OCI-LY3 (cell line): ENCODE measurements at regions not wholly inside any gene's neighbourhood (a gene's known extent, or its start where the extent isn't known, plus 50 kb on each side); places are given as distances from the start of the nearest gene placed in this dataset.
"Not testable (repeated sequence)": the region's sequence is repeated elsewhere in the genome, so short reads cannot be mapped to it uniquely, and the experiment has no call there.

Experiments used
- H2AFZ ChIP-seq: fragments of 200-600, 300-600 bp; shearing (Covaris generic); 2 replicates; pipeline ENCODE4 v1.6.0; 2014; ENCODE audit warnings: antibody characterized with exemption, low read depth, low read length
- H3K27ac ChIP-seq: fragments of 200-600, 300-600 bp; sonication (generic); 2 replicates; pipeline ENCODE4 v1.5.1; 2014; ENCODE audit warnings: mild to moderate bottlenecking, low read length, moderate library complexity, mixed read lengths
- H3K27me3 ChIP-seq: fragments of 200-600, 300-600 bp; sonication (generic); 2 replicates; pipeline ENCODE4 v1.6.1; 2014; ENCODE audit warnings: low read depth, low read length, mixed read lengths
- H3K36me3 ChIP-seq: fragments of 200-600, 300-600 bp; sonication (generic); replicated peaks from 2 replicates; pipeline ENCODE3; 2014; ENCODE audit warnings: low read depth, low read length, mixed read lengths
- H3K4me1 ChIP-seq: fragments of 300-600, 200-600 bp; sonication (generic); 2 replicates; pipeline ENCODE4 v1.6.1; 2014; ENCODE audit warnings: low read length, mixed read lengths
- H3K4me2 ChIP-seq: fragments of 200-600, 300-600 bp; sonication (generic); 2 replicates; pipeline ENCODE4 v1.6.1; 2014; ENCODE audit warnings: low read length, mixed read lengths
- H3K4me3 ChIP-seq: fragments of 300-600, 200-600 bp; sonication (generic); 2 replicates; pipeline ENCODE4 v1.5.1; 2014; ENCODE audit warnings: antibody characterized with exemption, mild to moderate bottlenecking, low read length, moderate library complexity
- H3K79me2 ChIP-seq: fragments of 300-600, 200-600 bp; shearing (Covaris generic); 2 replicates; pipeline ENCODE4 v1.6.1; 2014; ENCODE audit warnings: mild to moderate bottlenecking, low read length, mixed read lengths
- H3K9ac ChIP-seq: fragments of 300-600, 200-600 bp; shearing (Covaris generic); 2 replicates; pipeline ENCODE4 v1.6.0; 2014; ENCODE audit warnings: mild to moderate bottlenecking, low read length, moderate library complexity
- H3K9me3 ChIP-seq: fragments of 200-600, 300-600 bp; shearing (Covaris generic); 2 replicates; pipeline ENCODE4 v1.6.1; 2014; ENCODE audit warnings: low read length, mixed read lengths; ENCODE audit not compliant: insufficient read depth
- H4K20me1 ChIP-seq: fragments of 200-600, 300-600 bp; sonication (generic); 2 replicates; pipeline ENCODE4 v1.6.1; 2016; ENCODE audit warnings: low read length, mixed read lengths; ENCODE audit not compliant: insufficient read depth
- CTCF ChIP-seq: fragments of 200-600, 300-600 bp; sonication (generic); IDR thresholded peaks from 2 replicates; pipeline ENCODE4 v1.5.1; 2014; ENCODE audit warnings: antibody characterized with exemption, low read length, low read depth
- EZH2phosphoT487 ChIP-seq: fragments of 200-600 bp; shearing (Covaris generic); IDR thresholded peaks from 2 replicates; pipeline ENCODE4 v1.6.1; 2018; ENCODE audit warnings: antibody characterized with exemption, mixed run types, low read depth

DNA sequence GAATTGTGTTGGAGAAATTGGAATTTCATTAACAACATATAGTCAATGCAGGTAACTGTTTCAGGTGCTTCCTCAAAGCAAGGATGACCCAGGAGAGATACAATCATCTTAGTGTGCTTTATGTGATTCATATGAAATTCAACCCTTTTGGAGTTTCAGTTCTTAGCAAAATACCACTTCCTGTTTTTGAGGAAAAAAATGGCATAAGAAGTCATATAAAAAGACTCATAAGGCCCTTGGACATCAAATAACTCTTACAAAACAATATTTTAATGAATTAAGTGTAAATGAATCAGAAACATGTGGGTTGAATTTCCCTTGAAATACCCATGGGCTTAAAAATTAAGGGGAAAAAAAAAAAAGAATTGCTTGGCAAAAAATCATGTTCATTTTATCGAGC lies 926.6 kb downstream of the LTN1 start:
- no peak overlapping the region for H2AFZ ChIP-seq
- no peak overlapping the region for H3K27ac ChIP-seq

DNA sequence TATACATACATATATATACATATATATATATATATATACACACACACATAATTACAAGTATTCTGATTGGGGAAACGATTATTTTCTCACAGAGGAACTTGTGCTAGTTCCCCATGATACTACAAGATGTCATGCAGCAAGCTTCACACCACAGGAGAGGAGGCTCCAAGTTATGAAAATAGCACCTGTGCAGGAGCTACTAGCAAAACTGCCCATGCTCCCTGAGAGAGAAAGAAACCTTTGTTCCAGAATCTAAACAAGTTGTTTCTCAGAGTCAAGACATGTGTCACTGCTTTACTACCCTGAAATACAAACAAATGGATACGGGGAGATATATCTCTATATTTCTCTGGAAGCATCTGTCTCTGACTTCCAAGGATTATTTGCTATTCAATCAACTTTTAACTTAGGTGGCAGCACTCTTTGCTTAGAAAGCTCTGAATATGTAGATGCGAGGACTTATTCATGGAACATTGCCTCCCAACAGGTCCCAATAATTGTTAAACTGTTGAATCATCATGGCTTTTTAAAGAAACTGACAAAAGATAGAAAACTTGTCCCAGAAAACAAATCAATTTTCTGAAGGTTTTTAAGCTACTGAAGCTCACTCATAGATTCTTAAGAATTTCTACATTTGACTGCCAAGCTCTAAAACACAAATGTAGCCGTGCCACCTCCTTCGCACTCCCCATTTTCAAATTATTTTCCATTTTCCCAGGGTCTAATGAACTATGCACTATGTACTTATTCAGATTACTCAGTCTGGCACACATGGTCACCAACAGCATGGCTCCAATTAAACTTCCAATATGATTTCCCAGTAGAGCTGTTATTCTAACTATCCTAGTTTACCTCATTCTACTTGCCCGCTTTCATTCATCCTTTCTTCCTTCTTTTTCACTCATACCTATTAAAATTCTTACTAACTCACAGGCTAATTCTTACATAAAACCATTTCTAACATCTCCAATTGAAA lies 929.1 kb downstream of the LTN1 start:
- H3K27me3 ChIP-seq = no peaks in the 10 kb centered on the region
- H3K4me3 ChIP-seq = no peak overlapping the region
- H3K4me1 ChIP-seq = peaks cover 19% of the 10 kb centered on the region
- no peak overlapping the region for H3K27ac ChIP-seq
- H3K9ac ChIP-seq = no peak overlapping the region
- no peaks in the 10 kb centered on the region for H3K79me2 ChIP-seq
- no peaks in the 10 kb centered on the region for H4K20me1 ChIP-seq
- TF ChIP-seq EZH2phosphoT487 = no peak
- no peak for TF ChIP-seq CTCF
- no peaks in the 10 kb centered on the region for H3K9me3 ChIP-seq
- no peak overlapping the region for H2AFZ ChIP-seq
- H3K36me3 ChIP-seq = no peaks in the 10 kb centered on the region
- no peak overlapping the region for H3K4me2 ChIP-seq

More for the DNA sequence above, 926.6 kb downstream of the LTN1 start:
- no peaks in the 10 kb centered on the region for H3K27me3 ChIP-seq
- no peak for TF ChIP-seq EZH2phosphoT487
- H4K20me1 ChIP-seq = no peaks in the 10 kb centered on the region
- no peaks in the 10 kb centered on the region for H3K36me3 ChIP-seq
- no peaks in the 10 kb centered on the region for H3K79me2 ChIP-seq
- H3K4me1 ChIP-seq = peaks cover 19% of the 10 kb centered on the region
- H3K9ac ChIP-seq = no peak overlapping the region
- H3K4me3 ChIP-seq = no peak overlapping the region
- no peaks in the 10 kb centered on the region for H3K9me3 ChIP-seq
- 0 out of 2 replicates have a peak overlapping the region, but pooled peaks have one; percentile 16 for H3K4me2 ChIP-seq

GRCh38 chr21:28052956-28053355 lies 939.7 kb downstream of the LTN1 start:
- H3K4me3 ChIP-seq, H2AFZ ChIP-seq, H3K27ac ChIP-seq, H3K27me3 ChIP-seq, H3K4me2 ChIP-seq, H3K36me3 ChIP-seq, H3K4me1 ChIP-seq, H3K9ac ChIP-seq, H3K9me3 ChIP-seq, H3K79me2 ChIP-seq, H4K20me1 ChIP-seq: not testable (repeated sequence)

- peak; percentile 45 for TF ChIP-seq CTCF
Observed at GRCh38 chr21:28051649-28052048, 941.0 kb downstream of the LTN1 start.

GRCh38 chr21:28035692-28036091 lies 957.0 kb downstream of the LTN1 start:
- not testable (repeated sequence) for H3K4me1 ChIP-seq, H3K4me3 ChIP-seq, H3K9me3 ChIP-seq, H3K79me2 ChIP-seq, H3K9ac ChIP-seq, H3K27ac ChIP-seq, H4K20me1 ChIP-seq, H3K4me2 ChIP-seq, H2AFZ ChIP-seq, H3K27me3 ChIP-seq, H3K36me3 ChIP-seq

More at GRCh38 chr21:28051649-28052048, 941.0 kb downstream of the LTN1 start:
- H2AFZ ChIP-seq, H3K79me2 ChIP-seq, H3K4me1 ChIP-seq, H3K9ac ChIP-seq, H3K36me3 ChIP-seq, H3K9me3 ChIP-seq, H3K4me3 ChIP-seq, H3K27me3 ChIP-seq, H3K27ac ChIP-seq, H4K20me1 ChIP-seq: not testable (repeated sequence)
- peak overlapping the region; percentile 35 for H3K4me2 ChIP-seq

- not testable (repeated sequence) for H3K4me3 ChIP-seq, H4K20me1 ChIP-seq, H3K9ac ChIP-seq, H3K36me3 ChIP-seq, H3K27ac ChIP-seq, H3K9me3 ChIP-seq, H2AFZ ChIP-seq, H3K79me2 ChIP-seq, H3K4me2 ChIP-seq, H3K27me3 ChIP-seq, H3K4me1 ChIP-seq
Observed at GRCh38 chr21:28034916-28035315, 957.8 kb downstream of the LTN1 start.

DNA sequence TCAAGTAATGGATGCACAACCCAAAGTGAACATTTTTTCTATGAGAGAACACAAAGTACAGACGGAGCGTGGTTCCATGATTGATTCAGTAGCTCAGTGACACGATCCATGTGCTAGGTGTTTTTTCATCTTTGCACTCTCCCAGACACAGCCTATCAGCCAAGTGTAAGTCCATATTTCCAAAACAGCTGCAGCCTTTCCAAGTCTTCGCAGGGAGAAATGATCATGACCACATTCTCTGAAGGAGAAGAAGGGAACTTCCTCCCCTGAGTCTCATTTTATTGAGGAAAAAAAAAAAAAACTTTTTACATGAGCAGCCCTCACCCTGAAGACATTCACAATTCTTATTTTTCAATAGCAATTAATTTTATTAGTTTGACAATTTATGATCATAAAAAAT lies 958.3 kb downstream of the LTN1 start:
- H3K4me3 ChIP-seq, H3K27me3 ChIP-seq, H3K4me1 ChIP-seq, H3K79me2 ChIP-seq, H2AFZ ChIP-seq, H3K9me3 ChIP-seq, H4K20me1 ChIP-seq, H3K27ac ChIP-seq, H3K4me2 ChIP-seq, H3K36me3 ChIP-seq, H3K9ac ChIP-seq: not testable (repeated sequence)

DNA sequence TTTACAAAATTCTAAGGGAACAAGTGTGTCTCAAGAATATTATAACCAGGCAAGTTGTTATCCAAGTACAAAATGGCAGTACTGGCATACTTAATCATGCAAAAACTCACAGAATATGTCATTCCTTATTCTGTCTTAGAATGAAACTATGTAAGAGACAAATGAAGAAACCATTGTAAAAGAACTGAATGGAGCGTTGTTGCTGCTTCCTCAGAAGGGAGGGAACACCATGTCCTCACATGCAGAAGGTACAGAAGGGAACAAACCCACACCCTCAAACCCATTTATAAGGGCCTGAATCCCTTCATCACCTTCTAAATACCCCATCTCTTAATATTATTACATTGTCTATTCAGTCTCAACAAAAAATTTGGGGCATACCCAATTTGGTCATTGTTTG lies 960.0 kb downstream of the LTN1 start:
- H3K4me2 ChIP-seq, H3K4me3 ChIP-seq, H3K4me1 ChIP-seq, H3K9me3 ChIP-seq, H3K9ac ChIP-seq, H3K79me2 ChIP-seq, H2AFZ ChIP-seq, H3K27ac ChIP-seq, H3K36me3 ChIP-seq, H4K20me1 ChIP-seq, H3K27me3 ChIP-seq: not testable (repeated sequence)
